ENCODE measurements at regions not wholly inside any gene's neighbourhood (a gene's known extent, or its start where the extent isn't known, plus 50 kb on each side); places are given as distances from the start of the nearest gene placed in this dataset.
A peak's percentile ranks its signal among the peaks of the same experiment; 100 is the strongest.

- no peak for DNase-seq
Measured at GRCh38 chr2:204184226-204184625, 247.7 kb downstream of the ICOS start.

GRCh38 chr2:204187229-204188083 is 250.9 kb downstream of the ICOS start:
- DNase-seq, result no peak

- DNase-seq, result no peak
Measured at GRCh38 chr2:204191574-204191973, 255.0 kb downstream of the ICOS start.

- DNase-seq, result no peak
Measured at GRCh38 chr2:204195498-204195897, 258.9 kb downstream of the ICOS start.

GRCh38 chr2:204197336-204198005 is 260.9 kb downstream of the ICOS start:
- DNase-seq, result no peak

- no peak for DNase-seq
Measured at GRCh38 chr2:204199357-204199756, 262.8 kb downstream of the ICOS start.

- DNase-seq, result no peak
Measured at GRCh38 chr2:204201507-204201906, 264.9 kb downstream of the ICOS start.

GRCh38 chr2:204202253-204202652 is 265.7 kb downstream of the ICOS start:
- DNase-seq, result no peak

- DNase-seq, result no peak
Measured at GRCh38 chr2:204203704-204204103, 267.1 kb downstream of the ICOS start.

- DNase-seq, result no peak
Measured at GRCh38 chr2:204205082-204205481, 268.5 kb downstream of the ICOS start.

GRCh38 chr2:204205538-204205937 is 269.0 kb downstream of the ICOS start:
- no peak for DNase-seq

GRCh38 chr2:204207866-204208265 is 271.3 kb downstream of the ICOS start:
- DNase-seq, result no peak

GRCh38 chr2:204213588-204213987 is 277.0 kb downstream of the ICOS start:
- DNase-seq, result no peak

GRCh38 chr2:204218040-204218439 is 281.5 kb downstream of the ICOS start:
- DNase-seq, result no peak

GRCh38 chr2:204219196-204219595 is 282.6 kb downstream of the ICOS start:
- no peak for DNase-seq

GRCh38 chr2:204220896-204221295 is 284.3 kb downstream of the ICOS start:
- no peak for DNase-seq

- DNase-seq, result no peak
Measured at GRCh38 chr2:204223046-204223445, 286.5 kb downstream of the ICOS start.

- no peak for DNase-seq
Measured at GRCh38 chr2:204223544-204223943, 287.0 kb downstream of the ICOS start.

- DNase-seq, result peak in 1 of 3 experiments; percentile 67
Measured at GRCh38 chr2:204225671-204226073, 289.1 kb downstream of the ICOS start.

- DNase-seq, result peak in 2 of 3 experiments; percentile 42 to 68
Measured at GRCh38 chr2:204226305-204226880, 289.8 kb downstream of the ICOS start.

- DNase-seq, result peak in 1 of 3 experiments; percentile 73
Measured at GRCh38 chr2:204228169-204228886, 291.8 kb downstream of the ICOS start.

- no peak for DNase-seq
Measured at GRCh38 chr2:204234248-204234647, 297.7 kb downstream of the ICOS start.

GRCh38 chr2:204234879-204235278 is 298.3 kb downstream of the ICOS start:
- no peak for DNase-seq

All from NCI-H1417 (cell line).